Stomach (tissue), 8 donors: ENCODE measurements at regions not wholly inside any gene's neighbourhood (a gene's known extent, or its start where the extent isn't known, plus 50 kb on each side); places are given as distances from the start of the nearest gene placed in this dataset.

Source experiments
- DNase-seq, 2 donors: peaks; one replicate each; pipeline versions ENCODE4 v3.0.0 to v3.0.0-alpha.2; 2013 to 2019
- H3K27ac ChIP-seq, 5 donors: fragments of 200-600 bp in 4 of 5; sonication (generic) in 4 of 5; one replicate each; pipeline ENCODE4 v1.5.1; 2013 to 2019; ENCODE audit warnings: mild to moderate bottlenecking in 1 of 5, moderate library complexity in 1 of 5
- H3K27me3 ChIP-seq, 3 donors: fragments of 200-600 bp; sonication (generic); one replicate each; pipeline ENCODE4 v1.5.1; 2017 to 2019; ENCODE audit warnings: mixed run types in 1 of 3
- H3K36me3 ChIP-seq, 4 donors: fragments of 200-600 bp; sonication (generic); 1 replicate in 3 of 4; 2 replicates in 1 of 4; pipeline ENCODE4 v1.5.1; 2016 to 2019
- H3K4me1 ChIP-seq, 4 donors: fragments of 200-600 bp; sonication (generic); one replicate each; pipeline ENCODE4 v1.5.1; 2016 to 2019
- H3K4me3 ChIP-seq, 4 donors: fragments of 200-600 bp; sonication (generic) in 3 of 4; one replicate each; pipeline ENCODE4 v1.5.1; 2016 to 2019; ENCODE audit warnings: mild to moderate bottlenecking in 1 of 4
- H3K9me3 ChIP-seq, 4 donors: fragments of 200-600 bp; sonication (generic); one replicate each; pipeline ENCODE4 v1.5.1; 2016 to 2019
- CTCF ChIP-seq, 7 experiments: fragments of 450-650 bp in 4 of 7; fragments of 200-600 bp in 3 of 7; sonication (generic) in 3 of 7; IDR thresholded peaks; one replicate each; pipeline ENCODE4 v1.5.1; 2016 to 2019; ENCODE audit warnings: antibody characterized with exemption in 7 of 7, control low read depth in 2 of 7, mild to moderate bottlenecking in 1 of 7
- EP300 ChIP-seq: sonication (generic); formaldehyde crosslinking; IDR thresholded peaks from one replicate; pipeline ENCODE4 v1.6.1; 2017; ENCODE audit warnings: antibody characterized with exemption
- POLR2A ChIP-seq, 4 donors: fragments of 450-650 bp; IDR thresholded peaks; one replicate each; pipeline ENCODE4 v1.6.1; 2016; ENCODE audit warnings: antibody characterized with exemption in 4 of 4, control low read depth in 2 of 4, mild to moderate bottlenecking in 1 of 4, moderate library complexity in 1 of 4
- POLR2AphosphoS5 ChIP-seq, 3 donors: sonication (generic); formaldehyde crosslinking; IDR thresholded peaks; one replicate each; pipeline ENCODE4 v1.6.1; 2016; ENCODE audit warnings: antibody characterized with exemption in 3 of 3
- WGBS, 5 donors: extraction: QIAGEN DNeasy Blood & Tissue Kit in 3 of 5; methylation state at CpG; one replicate each; pipeline versions ENCODE4 v1.1.5 to v1.1.7; 2013 to 2018; 5-methylcytosine and 5-hydroxymethylcytosine counted together
- intact Hi-C: fragments of 100-400 bp; cut with DNase I; formaldehyde crosslinking; loops from one replicate; pipeline ENCODE4 v1.15.1; 2023; ENCODE audit warnings: low total_unique reads
- donor health status: healthy with polysubstance abuse.
- donor health status: Bipolar disorder and iron deficiency.
- donor health status: healthy.

DNA sequence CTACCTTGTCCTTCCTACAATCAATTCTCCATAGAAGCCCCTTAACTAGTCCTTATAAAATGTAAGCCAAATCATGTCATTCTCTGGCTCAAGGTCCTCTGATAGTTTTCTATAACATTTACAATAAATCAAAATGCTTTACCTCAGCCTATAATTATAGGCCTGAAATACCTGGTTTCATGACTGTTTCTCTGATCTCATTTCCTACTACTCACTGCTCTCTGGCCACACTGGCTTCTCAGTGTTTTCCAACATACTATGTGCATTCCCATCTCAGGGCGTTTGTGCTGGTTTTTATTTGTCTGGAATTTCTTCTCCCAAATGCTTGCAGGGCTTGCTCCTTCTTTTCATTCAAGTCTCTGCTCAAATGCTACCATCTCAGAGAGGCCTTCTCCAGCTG, 67.9 kb upstream of the MAGI3 start:
- Histone ChIP-seq H3K4me1 (peaks cover 0 to 11% (median 8%) of the 10 kb centered on the region in 4 donors), H3K27ac (peak overlapping the region in 2 of 5 donors; percentile 73 to 74), H3K9me3 (peaks cover 0 to 1% (median 0%) of the 10 kb centered on the region in 4 donors), H3K27me3 (no peaks in the 10 kb centered on the region), H3K4me3 (no peak overlapping the region), H3K36me3 (no peaks in the 10 kb centered on the region)
- no peak for DNase-seq
- WGBS, 5 donors, result 57 to 84% (median 70%) methylated on average over 1 of the region's 1 CpG
- TF ChIP-seq EP300 (no peak), POLR2AphosphoS5 (IDR thresholded peaks at IDR 0.05) (no peak), POLR2A (IDR thresholded peaks at IDR 0.05) (no peak), CTCF (IDR thresholded peaks at IDR 0.05) (no peak)
- intact Hi-C loops, result no loop called here

DNA sequence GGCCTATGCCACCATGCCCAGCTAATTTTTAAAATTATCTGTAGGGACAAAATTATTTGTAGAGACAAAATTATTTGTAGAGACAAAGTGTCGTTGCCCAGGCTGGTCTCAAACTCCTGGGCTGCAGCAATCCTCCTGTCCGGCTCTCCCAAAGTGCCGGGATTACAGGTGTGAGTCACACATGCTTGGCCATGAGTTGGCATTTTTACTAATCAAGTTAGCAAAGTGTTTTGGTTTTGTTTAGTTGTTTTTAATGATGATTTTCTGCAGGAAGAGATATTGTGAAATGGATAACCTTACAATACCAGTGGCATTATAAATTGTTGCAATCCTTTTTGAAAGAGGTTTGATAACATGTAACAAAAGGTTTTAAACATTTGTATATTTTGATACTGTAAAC, 65.3 kb upstream of the MAGI3 start:
- no peaks in the 10 kb centered on the region for H3K9me3 ChIP-seq
- intact Hi-C loops, result no loop called here
- H3K36me3 ChIP-seq, result no peaks in the 10 kb centered on the region
- TF ChIP-seq POLR2A (IDR thresholded peaks at IDR 0.05) (no peak), CTCF (IDR thresholded peaks at IDR 0.05) (no peak), POLR2AphosphoS5 (IDR thresholded peaks at IDR 0.05) (no peak), EP300 (no peak)
- H3K27ac ChIP-seq, result peak overlapping the region in 3 of 5 donors; percentile 28 to 56 (median 49)
- WGBS, 5 donors, result 58 to 76% (median 68%) methylated on average over 3 of the region's 3 CpGs
- peaks cover 0 to 11% (median 8%) of the 10 kb centered on the region in 4 donors for H3K4me1 ChIP-seq
- H3K4me3 ChIP-seq, result no peak overlapping the region
- no peaks in the 10 kb centered on the region for H3K27me3 ChIP-seq
- peak; percentile 29 to 34 for DNase-seq

GRCh38 chr1:113326976-113327375, 63.3 kb upstream of the MAGI3 start:
- intact Hi-C loops, result no loop called here
- no peak for TF ChIP-seq POLR2AphosphoS5 (IDR thresholded peaks at IDR 0.05)
- H3K4me3 ChIP-seq, result no peak overlapping the region
- H3K4me1 ChIP-seq, result peaks cover 0 to 7% (median 0%) of the 10 kb centered on the region in 4 donors
- no peaks in the 10 kb centered on the region for H3K36me3 ChIP-seq
- 88 to 100% (median 95%) methylated on average over 2 of the region's 2 CpGs for WGBS, 5 donors
- H3K27ac ChIP-seq, result no peak overlapping the region
- H3K27me3 ChIP-seq, result no peaks in the 10 kb centered on the region
- DNase-seq, result no peak
- H3K9me3 ChIP-seq, result no peaks in the 10 kb centered on the region

DNA sequence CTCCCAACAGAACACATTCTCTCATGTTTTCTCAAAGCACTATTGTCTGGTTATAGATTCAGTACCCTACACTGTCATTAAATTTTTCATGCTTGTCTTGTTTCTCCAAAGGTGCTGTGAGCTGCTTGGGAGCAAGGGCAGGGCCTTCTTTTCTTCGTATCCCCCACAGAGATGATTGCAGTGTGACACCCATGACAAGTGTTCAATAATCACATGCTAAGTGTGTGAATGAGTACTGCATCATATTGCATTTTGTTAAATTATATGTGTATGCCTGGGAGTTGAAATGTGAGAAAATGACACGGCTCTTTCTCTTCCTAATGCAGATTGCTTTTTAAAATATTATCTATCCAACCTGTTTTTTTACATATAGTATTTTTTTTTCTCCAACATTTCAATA, 57.3 kb upstream of the MAGI3 start:
- intact Hi-C loops, result no loop called here

More for the DNA sequence above, 57.3 kb upstream of the MAGI3 start:
- H3K4me1 ChIP-seq, result no peaks in the 10 kb centered on the region
- H3K9me3 ChIP-seq, result no peaks in the 10 kb centered on the region
- H3K27ac ChIP-seq, result no peak overlapping the region
- H3K4me3 ChIP-seq, result no peak overlapping the region
- TF ChIP-seq CTCF (IDR thresholded peaks at IDR 0.05) (no peak), POLR2A (IDR thresholded peaks at IDR 0.05) (no peak), EP300 (no peak), POLR2AphosphoS5 (IDR thresholded peaks at IDR 0.05) (no peak)
- WGBS, 5 donors, result 88 to 93% (median 89%) methylated on average over 2 of the region's 2 CpGs
- H3K27me3 ChIP-seq, result no peaks in the 10 kb centered on the region
- DNase-seq, result no peak
- H3K36me3 ChIP-seq, result no peaks in the 10 kb centered on the region
